GM21360 (cell line): ENCODE measurements at regions not wholly inside any gene's neighbourhood (a gene's known extent, or its start where the extent isn't known, plus 50 kb on each side); places are given as distances from the start of the nearest gene placed in this dataset.

Experiments
- ATAC-seq: cut with Tn5 transposase; IDR thresholded peaks from one replicate; pipeline ENCODE4 v1.9.1; 2021; ENCODE audit warnings: mild to moderate bottlenecking, moderate library complexity; ENCODE audit not compliant: unreplicated experiment

GRCh38 chr17:72254808-72255449 is 134.1 kb downstream of the SOX9 start:
- ATAC-seq = no peak

DNA sequence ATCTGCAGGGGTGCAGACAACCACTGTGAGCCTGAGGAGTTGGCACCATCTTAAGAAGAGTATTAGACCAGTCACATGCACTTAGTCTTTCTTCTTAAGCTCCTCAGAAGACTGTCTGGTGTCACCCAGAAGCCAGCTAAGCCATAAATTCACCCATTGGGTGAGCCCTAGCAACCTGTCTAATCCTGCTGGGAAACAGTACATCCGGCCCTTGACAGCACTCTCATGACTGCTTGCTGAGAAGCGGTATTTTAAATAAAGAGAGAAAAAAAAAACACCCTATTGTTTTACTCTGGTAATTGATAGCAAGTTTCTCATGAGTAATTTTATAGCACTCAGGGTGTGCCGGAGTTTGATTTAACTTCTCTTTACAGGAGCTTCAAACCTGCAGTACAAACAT is 134.7 kb downstream of the SOX9 start:
- no peak for ATAC-seq

GRCh38 chr17:72258711-72259110 is 137.9 kb downstream of the SOX9 start:
- no peak for ATAC-seq

GRCh38 chr17:72259922-72260321 is 139.1 kb downstream of the SOX9 start:
- no peak for ATAC-seq

DNA sequence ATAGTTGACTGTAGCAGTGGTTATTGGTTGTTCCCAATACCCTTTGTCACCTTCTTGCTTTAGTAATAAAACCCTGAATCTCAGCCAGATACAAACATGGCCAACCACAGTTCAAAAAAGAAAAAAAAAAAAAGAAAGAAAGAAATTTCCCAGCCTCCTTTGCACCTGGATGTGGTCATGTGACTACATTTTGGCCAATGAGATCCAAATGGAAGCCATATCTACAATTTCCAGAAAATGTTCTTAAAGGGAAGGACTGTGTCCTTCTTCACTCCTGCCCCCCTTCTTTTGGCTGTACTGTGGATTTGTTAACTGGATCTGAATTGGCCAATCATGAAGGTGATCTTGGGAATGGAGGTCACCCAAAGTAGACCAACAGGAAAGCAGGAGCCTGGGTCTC is 141.9 kb downstream of the SOX9 start:
- ATAC-seq = no peak

DNA sequence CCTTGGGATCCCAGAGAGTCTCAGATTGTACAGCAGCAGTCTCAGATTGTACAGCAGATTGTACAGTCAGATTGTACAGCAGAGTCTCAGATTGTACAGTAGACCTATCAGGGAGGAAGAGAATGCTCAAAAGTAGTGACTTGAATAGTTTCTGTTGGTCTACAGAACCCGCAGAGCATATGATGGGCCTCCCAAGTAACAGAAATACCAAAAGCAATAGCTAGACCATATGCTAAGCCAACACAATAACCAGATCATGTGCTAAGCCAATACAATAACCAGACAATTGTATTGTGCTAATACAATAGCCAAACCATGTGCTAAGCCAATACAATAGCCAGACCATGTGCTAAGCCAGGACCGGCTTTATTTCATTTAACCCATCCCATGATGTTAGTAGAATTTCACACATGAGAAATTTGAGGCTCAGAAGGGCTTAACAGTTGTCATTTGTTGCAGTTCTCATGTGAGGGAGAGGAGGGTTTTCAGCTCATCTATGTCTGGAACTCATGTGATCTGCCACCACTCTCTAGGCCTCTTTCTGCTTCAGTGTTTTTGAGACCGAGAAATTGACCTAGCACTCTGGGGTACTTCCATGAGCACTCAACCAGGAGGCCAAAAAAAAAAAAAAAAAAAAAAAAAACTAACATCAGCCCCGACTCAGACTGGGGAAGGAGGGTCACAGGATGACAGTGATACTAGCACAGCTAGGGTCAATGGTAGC is 144.0 kb downstream of the SOX9 start:
- ATAC-seq = peak; percentile 64

GRCh38 chr17:72266112-72266775 is 145.4 kb downstream of the SOX9 start:
- no peak for ATAC-seq

- ATAC-seq = no peak
Observed at GRCh38 chr17:72267601-72268000, 146.8 kb downstream of the SOX9 start.

DNA sequence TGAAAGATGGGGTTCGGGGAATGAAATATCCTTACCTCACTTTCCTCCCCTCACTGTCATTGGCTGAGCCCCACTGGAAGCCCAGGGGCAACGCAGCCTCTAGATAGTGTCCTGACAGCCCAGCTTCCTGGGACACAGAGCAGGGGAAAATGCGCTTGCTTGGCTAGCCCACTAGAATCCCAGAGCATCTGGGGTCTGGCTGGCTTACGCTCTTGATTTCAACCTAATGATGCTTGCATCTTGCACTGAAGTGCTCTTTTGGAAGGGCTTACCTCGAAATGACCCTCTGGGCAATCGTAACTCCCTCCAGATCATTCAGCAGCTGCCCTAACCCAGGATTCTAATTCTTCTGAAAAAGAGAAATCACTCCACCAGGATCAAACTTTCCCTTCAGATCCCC is 147.6 kb downstream of the SOX9 start:
- no peak for ATAC-seq

GRCh38 chr17:72270273-72270924 is 149.6 kb downstream of the SOX9 start:
- no peak for ATAC-seq

- ATAC-seq = no peak
Observed at GRCh38 chr17:72271603-72272002, 150.8 kb downstream of the SOX9 start.

DNA sequence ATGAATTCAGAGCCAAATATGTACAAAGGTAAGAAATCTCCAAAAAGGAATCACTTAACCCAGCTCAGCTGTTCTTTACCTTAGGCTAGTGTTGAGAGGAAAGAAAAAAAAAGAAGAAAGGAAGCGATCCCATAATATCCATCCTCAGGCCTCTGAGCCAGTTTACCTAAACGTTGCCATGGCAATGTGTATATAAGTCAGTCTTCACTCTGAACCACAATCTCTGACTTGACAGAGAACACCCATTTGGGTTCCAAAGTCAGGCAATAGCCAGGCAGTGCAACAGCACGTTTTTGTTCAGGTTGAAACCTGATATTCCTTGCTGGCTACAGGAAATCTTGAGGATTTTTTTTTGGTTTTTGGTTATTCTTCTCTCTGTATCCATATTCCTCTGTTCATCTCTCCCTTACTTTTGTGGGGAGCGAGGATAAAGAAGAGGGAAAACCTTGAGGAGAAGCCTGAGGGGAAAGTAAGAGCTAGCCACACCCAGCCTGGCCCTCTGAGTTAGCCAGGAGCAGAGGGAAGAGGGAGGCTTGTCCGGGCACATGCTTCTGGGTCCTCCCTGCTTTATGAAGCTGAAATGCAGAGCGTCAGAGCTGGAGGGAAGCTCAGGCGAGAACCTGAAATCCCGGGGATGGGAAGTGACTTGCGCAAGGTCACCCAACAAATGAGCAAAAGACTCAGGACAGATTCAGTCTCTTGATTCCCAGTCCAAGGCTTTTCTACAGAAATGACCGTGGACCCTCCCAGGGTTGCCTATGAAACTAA is 152.7 kb downstream of the SOX9 start:
- ATAC-seq = no peak

- no peak for ATAC-seq
Observed at GRCh38 chr17:72274614-72275013, 153.8 kb downstream of the SOX9 start.

- no peak for ATAC-seq
Observed at GRCh38 chr17:72280881-72281280, 160.1 kb downstream of the SOX9 start.

DNA sequence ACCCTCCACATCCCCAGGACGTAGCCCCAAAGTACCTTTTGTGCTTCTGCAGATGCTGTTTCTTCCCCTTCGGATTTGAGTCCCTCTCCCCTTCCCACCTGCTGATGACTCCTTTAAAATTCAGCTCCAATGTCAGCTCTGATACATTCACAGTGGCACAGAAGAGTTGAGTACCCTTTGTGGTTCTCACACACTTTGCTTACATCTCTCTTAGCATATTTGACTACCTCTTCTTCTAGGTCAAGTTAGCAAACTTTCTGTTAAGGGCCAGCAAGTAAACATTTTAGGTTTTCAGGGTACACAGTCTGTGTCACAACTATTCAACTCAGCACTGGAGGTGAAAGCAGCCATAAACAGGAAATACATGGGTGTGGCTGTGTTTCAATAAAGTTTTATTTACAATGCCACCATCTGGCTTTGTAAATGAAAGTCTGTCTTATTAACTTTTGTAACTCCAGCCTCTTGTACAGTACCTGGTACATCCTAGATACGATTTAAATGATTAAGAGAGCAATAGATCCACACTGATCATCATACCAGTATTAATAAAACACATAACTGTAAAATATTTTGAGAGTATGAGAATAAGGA is 161.7 kb downstream of the SOX9 start:
- ATAC-seq = no peak

DNA sequence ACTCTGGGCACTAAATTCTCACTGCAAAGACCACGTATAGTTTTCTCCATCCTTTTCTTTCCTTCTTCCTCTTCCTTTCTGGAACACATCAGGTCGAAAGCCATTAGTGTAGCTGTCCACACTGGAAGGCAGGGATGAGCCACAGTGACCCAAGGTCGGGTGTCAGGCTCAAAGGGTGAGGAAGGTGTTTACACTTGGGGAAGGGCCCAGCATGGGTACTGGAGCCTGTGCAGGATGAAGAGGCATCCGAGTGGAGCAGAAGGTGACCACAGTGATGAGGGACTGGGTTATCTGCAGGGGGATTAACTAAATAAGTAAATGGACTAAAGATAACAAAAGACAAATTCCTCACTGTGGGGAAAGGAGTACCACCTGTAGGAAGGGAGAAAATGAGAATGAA is 164.0 kb downstream of the SOX9 start:
- no peak for ATAC-seq

DNA sequence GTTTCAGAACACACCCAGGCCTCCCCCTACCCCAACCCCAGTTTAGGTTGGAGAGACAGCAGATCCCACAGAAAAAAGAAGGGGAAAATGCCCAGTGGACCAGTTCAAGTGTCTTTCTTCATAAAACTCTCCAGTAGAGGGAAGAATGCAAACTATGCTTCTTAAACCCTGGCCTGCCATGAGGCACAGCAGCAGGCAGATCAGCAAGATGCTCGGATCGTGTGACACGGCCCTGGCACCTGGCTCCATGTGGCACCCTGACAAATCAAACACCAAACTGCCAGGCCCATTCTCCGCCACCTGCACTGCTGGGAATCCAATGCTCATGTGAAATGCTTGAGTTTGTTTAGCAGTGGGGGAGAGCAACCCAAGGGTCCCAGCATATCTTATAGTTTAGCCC is 166.8 kb downstream of the SOX9 start:
- no peak for ATAC-seq

DNA sequence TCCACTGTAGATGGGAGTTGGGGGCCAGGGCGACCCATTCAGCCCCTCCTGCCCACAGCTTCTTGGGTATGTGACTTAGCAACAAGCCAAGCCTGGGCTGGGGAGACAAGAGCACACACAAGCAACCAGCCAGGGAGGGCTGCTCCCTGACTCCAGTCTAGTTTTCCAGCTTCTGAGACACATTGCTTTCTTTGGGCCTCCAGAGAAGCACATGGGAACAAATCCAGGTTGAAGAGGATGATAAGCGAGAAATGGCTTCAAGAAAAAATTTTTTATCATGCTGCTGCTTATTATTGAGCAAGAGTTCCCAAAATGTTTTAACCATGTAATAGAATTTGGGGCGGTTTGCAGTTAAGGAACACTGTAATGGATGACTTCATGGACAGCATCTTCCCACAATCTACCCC is 173.7 kb downstream of the SOX9 start:
- no peak for ATAC-seq

- ATAC-seq = no peak
Observed at GRCh38 chr17:72295916-72296315, 175.1 kb downstream of the SOX9 start.

GRCh38 chr17:72296456-72296855 is 175.6 kb downstream of the SOX9 start:
- ATAC-seq = no peak
